HL-60/S4 treated with retinoic acid at 250 ng/mL for 4 days and 3 days (cell line): ENCODE measurements at regions not wholly inside any gene's neighbourhood (a gene's known extent, or its start where the extent isn't known, plus 50 kb on each side); places are given as distances from the start of the nearest gene placed in this dataset.
"Not testable (repeated sequence)": the region's sequence is repeated elsewhere in the genome, so short reads cannot be mapped to it uniquely, and the experiment has no call there.

Source experiments
- in situ Hi-C: fragments of 300-500 bp; cut with MboI; formaldehyde crosslinking; loops from 2 replicates; pipeline ENCODE4 v1.7.0; 2022; ENCODE audit warnings: low sequenced_read_pairs

DNA sequence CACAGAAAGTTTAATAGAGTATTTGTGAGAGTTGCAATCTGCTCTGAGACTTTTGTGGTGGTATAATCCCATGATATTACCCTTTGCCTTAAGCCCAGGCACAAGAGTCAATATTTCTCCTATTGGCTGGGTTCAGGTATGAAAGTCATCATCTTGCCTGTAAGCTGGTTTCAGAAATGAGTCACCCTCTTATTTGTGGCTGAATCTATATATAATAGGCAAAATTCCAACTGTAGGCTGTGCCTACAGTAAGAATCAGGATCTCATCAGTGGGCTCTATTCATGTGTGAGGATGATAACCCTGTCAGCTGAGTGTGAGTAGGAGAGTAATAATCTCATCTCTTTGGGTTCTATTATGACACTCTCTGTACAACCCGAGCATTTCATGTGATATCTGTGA, 2103.1 kb downstream of the TP53TG3F start:
- in situ Hi-C loops: no loop called here

DNA sequence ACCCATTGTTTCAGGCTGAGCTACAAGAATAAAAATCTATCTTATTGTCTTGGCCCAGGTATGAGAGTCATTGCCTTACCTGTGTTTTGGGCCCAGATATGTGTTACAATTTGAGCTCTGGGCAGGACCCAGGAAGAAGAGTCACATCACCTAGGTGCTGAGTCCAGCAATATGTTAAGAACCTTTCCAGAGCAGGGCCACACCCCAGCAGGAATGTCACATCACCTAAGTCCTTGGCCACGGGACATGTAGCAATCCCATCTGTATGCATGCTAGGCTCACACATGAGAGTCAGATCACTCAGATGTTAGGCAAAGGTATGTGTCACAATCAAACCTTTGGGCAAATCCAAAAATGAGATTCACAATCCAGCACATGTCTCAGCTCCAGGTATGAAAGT, 2103.5 kb downstream of the TP53TG3F start:
- in situ Hi-C loops: no loop called here

GRCh38 chr16:35564148-35564547, 2104.7 kb downstream of the TP53TG3F start:
- in situ Hi-C loops: no loop called here

GRCh38 chr16:35564889-35565288, 2105.5 kb downstream of the TP53TG3F start:
- in situ Hi-C loops: no loop called here

GRCh38 chr16:35565626-35566025, 2106.2 kb downstream of the TP53TG3F start:
- in situ Hi-C loops: no loop called here

- in situ Hi-C loops: no loop called here
Measured at GRCh38 chr16:35569413-35569812, 2110.0 kb downstream of the TP53TG3F start.

- in situ Hi-C loops: no loop called here
Measured at GRCh38 chr16:35570946-35571345, 2111.5 kb downstream of the TP53TG3F start.

DNA sequence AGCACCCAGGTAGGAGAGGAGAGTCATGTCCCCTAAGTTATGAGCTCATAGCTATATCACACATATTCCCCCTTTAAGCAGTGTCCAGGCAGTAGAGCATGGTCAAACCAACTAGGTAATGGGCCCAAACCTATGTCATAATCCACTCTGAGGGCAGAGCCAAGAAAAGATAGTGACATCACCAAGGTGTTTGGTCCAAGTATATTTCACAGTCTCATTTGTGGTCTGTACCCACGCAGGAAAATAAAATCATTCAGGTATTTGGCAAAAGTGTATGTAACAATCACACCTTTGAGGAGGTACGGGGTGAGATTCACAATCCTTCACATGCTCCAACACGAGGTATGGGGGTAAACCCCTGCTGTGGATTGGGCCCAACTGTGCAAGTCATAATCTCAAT, 2112.8 kb downstream of the TP53TG3F start:
- in situ Hi-C loops: no loop called here

GRCh38 chr16:35573407-35573806, 2114.0 kb downstream of the TP53TG3F start:
- in situ Hi-C loops: no loop called here

GRCh38 chr16:35574011-35574410, 2114.6 kb downstream of the TP53TG3F start:
- in situ Hi-C loops: no loop called here

DNA sequence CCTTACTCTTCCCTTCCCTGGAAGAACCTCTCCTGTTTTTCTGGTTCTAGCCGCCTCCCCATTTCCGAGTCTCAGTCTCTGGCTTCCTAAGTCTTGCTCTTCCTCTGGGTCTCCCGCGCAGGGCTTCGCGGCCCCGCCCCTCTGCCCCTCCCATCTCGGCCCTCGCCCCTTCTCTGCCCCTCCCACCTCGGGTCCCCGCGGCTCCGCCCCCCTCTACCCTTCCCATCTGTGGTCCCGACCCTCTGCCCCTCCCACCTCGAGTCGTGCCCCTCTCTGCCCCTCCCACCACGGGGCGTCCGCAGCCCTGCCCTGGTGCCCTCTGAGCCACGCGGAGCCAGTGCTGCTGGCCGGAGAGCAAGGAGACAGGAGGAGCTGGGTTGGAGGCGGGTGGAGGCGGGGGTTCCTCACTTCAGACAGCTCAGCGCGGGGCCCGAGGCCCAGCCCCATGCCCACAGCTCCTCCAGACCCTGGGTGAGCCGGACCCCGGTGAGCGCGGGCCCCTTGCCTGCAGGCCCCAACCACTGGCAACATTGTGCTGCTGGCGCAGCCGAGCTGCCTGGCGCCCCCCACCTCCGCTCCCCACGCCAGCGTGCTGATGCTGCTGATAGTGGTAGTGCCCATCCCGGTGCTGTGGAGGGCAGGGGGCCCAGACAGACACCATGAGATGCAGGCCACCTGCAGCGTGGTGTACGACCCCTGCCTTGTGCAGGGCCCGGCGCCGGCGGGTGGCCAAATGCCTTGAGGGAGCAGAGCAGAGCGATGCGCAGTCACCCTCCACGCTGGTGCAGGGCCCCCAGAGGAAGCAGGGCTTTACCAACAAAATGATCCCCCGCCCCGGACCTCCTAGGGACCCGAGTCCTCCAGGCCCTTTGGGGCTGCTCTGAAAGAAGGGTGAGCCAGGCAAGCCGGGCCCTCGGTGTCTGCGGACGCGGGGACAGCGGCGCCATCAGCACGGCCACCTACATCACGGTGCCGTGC, 2115.3 kb downstream of the TP53TG3F start:
- in situ Hi-C loops: no loop called here

GRCh38 chr16:35575432-35575821, 2116.0 kb downstream of the TP53TG3F start:
- in situ Hi-C loops: no loop called here

DNA sequence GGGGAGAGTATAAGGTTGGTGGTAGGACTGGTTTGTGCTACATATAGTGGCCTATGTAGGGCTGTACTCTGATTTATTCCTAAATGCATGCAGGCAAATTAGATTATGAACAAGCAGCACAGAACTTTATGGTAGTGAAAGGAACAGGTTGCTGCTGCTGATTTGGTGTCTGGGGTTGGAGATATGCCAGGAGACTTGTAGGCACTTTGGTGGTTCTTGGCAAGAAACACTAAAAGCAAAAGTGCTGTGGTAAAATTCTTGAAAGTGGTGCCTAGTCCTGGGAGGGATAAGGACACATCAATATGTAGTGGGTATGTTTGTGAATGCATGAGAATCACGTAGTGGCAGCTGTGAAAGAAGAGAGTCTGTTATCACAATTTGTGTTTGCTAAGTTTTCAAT, 2126.0 kb downstream of the TP53TG3F start:
- in situ Hi-C loops: no loop called here

- in situ Hi-C loops: not testable (repeated sequence)
Measured at GRCh38 chr16:35590913-35591312, 2131.5 kb downstream of the TP53TG3F start.

GRCh38 chr16:35596467-35596866, 2137.1 kb downstream of the TP53TG3F start:
- in situ Hi-C loops: no loop called here

DNA sequence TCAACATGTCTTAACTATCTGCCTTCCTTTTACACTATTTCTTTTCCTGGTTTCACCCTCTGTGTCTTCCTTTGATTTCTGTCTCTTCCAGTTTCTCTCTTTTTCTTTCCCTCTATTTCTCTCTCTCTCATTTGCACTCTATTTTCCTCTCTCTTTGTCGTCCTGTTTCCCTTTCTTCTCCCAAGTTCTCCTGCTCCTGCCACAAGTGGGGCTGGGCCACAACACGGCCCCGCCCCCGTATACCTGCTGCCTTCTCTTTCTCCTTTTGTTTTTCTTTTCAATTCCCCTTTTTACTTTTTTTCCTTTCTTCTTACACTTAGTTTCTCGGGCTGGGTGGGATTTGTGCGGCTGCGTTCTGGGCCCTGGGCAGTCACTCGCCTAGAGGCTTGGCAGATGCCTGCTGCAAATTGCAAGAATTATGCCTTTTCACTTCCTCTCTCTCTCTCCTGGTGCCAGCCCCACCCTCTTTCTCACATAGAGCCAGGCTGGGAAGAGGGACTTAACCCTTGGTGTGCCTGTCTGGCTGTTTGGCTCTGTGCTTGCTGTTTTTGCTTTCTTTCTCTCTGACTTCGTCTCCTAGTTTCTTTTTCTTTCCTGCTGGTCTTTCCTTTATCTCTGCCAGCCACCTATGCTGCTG, 2139.4 kb downstream of the TP53TG3F start:
- in situ Hi-C loops: no loop called here

DNA sequence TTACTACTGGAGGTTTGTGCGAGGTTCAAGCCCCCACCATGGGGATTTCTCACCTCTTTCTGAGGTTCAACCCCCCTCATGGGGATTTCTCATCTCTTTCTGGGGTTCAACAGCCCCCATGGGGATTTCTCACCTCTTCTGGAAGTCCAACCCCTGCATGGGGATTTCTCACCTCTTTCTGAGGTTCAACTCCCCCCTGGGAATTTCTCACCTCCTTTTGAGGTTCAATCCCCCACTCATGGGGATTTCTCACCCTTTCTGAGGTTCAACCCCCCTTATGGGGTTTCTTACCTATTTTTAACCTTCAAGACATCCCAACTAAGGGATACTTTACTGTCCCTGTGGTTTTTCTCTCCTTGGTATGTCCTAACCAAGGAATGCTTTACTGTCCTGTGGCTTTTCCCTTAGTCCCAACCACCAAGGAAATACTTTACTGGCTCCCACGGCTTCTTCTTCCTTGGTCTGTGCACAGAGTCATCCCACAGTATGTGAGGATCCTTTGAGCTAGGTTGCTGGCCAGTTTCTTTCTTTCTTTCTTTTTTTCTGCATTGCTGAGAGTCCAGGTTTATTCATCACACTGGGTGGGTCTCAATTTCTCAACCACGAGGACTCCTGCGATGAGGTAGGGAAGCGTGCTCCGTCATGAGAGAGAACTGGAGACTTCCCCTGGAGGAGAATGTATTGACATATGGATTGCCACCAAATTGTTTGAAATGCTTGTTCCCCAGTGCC, 2140.2 kb downstream of the TP53TG3F start:
- in situ Hi-C loops: no loop called here

DNA sequence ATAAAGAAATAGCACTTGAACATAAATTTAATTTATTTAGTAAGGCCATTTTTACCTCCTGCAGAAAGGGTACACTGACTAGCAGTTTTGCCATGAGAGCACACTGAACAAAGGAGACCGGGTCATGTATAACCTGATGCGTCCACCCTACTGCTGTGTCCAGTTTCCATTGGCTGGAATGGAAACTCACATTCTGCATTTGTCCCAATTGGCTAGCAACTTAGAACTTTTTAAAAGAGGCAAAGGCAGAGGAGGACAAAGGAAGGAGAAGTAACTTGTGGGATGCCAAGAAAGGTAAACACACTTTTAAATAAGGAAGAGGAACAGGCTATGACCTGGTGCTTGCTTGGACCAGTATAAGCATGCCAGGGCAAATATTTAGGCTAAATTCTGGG, 2140.7 kb downstream of the TP53TG3F start:
- in situ Hi-C loops: not testable (repeated sequence)

DNA sequence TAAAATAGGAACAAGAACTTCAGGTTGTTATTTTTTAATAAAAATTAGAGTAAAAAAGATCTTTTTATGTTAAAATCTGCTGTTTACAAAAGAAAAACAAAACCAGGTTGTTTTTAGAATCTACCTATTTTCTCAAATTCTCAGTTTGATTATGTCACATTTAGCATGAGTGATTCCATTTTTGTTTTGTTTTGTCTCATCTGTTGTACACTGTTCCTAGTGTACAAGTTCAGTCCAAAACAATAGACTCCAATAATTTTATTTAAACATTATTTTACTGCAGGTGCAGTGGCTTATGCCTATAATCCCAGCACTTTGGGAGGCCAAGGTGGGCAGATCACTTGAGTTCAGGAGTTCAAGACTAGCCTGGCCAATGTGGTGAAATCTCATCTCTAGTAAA, 2142.7 kb downstream of the TP53TG3F start:
- in situ Hi-C loops: no loop called here

- in situ Hi-C loops: not testable (repeated sequence)
Measured at GRCh38 chr16:35603371-35603770, 2144.0 kb downstream of the TP53TG3F start.

DNA sequence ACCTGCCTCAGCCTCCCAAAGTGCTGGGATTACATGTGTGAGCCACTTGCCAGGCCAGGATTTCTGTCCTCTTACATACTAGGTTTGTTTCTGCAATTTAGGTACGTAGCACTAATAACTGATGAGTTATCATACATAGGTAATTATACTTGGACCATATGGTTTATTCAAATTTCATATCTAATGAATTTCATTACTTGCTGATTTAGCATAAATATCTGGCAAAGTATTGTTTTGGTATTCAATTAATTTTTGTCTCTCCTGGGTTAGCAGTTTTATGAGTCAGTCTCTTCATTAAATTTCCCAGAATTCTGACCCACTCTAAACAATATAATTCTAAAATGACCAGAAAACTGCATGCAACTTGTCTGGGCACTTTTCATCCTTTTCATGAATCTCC, 2146.5 kb downstream of the TP53TG3F start:
- in situ Hi-C loops: no loop called here

GRCh38 chr16:35614883-35615282, 2155.5 kb downstream of the TP53TG3F start:
- in situ Hi-C loops: not testable (repeated sequence)
